HCT116 (cell line): ENCODE measurements at regions not wholly inside any gene's neighbourhood (a gene's known extent, or its start where the extent isn't known, plus 50 kb on each side); places are given as distances from the start of the nearest gene placed in this dataset.

Experiments used
- ATAC-seq: fragments of 200-7000 bp; cut with Tn5 transposase; 2 replicates; pipeline ENCODE4 v1.9.1; 2020; ENCODE audit warnings: mild to moderate bottlenecking, moderate library complexity
- BruUV-seq: library from RNA; stranded (reverse); fragments of 400-500 nt; replicated peaks from 2 replicates; lab custom pipeline; 2021; lab: Mats Ljungman, UMichigan
- CTCF ChIA-PET: fragments of 300-600 bp; sonication (Branson Sonifier 250); formaldehyde crosslinking; loops from one replicate; lab custom pipeline; 2021; ENCODE audit warnings: antibody characterized with exemption; lab: Charles Lee
- POLR2A ChIA-PET: fragments of 300-600, 350-600 bp; sonication (Branson Sonifier 250); formaldehyde crosslinking; loops from one replicate; lab custom pipeline; 2021; ENCODE audit warnings: antibody characterized with exemption; lab: Charles Lee
- RAD21 ChIA-PET, 2 experiments: fragments of 300-600 bp; sonication (Branson Sonifier 250); formaldehyde crosslinking; loops; one replicate each; lab custom pipeline; 2023; ENCODE audit warnings: low total read pairs in 2 of 2; ENCODE audit not compliant: uncharacterized antibody in 2 of 2, unreplicated experiment in 2 of 2, low non-redundant PET in 1 of 2; lab: Charles Lee
- DNase-seq: peaks from one replicate; pipeline ENCODE4 v3.0.0-alpha.2; 2010; ENCODE audit warnings: low read depth, low spot score
- H2AFZ ChIP-seq: fragments of 200-600 bp; shearing (Covaris generic), sonication (generic); 2 replicates; pipeline ENCODE4 v1.6.1; 2017; ENCODE audit warnings: low read depth, mixed run types, mixed read lengths, antibody characterized with exemption, low read length; ENCODE audit not compliant: poor library complexity, severe bottlenecking
- H3K27ac ChIP-seq: 2 replicates; pipeline ENCODE4 v1.5.1; 2012; ENCODE audit warnings: low read depth, low read length
- H3K27me3 ChIP-seq: fragments of 200-600 bp; sonication (generic); 2 replicates; pipeline ENCODE4 v1.6.1; 2016; ENCODE audit warnings: mixed run types, low read length, mixed read lengths; ENCODE audit not compliant: insufficient read depth
- H3K36me3 ChIP-seq, 2 experiments: fragments of 200-500 bp in 1 of 2; fragments of 200-600 bp in 1 of 2; sonication (Bioruptor generic) in 1 of 2; sonication (generic) in 1 of 2; 2 replicates each; pipeline versions ENCODE4 v1.5.1 to v1.6.1; 2014 to 2016; ENCODE audit warnings: low read length in 2 of 2, inconsistent platforms in 1 of 2, mixed read lengths in 1 of 2, mixed run types in 1 of 2; ENCODE audit not compliant: insufficient read depth in 2 of 2, control insufficient read depth in 1 of 2
- H3K4me1 ChIP-seq, 2 experiments: fragments of 200-600 bp in 1 of 2; sonication (generic) in 1 of 2; 2 replicates each; pipeline versions ENCODE4 v1.5.1 to v1.6.1; 2012 to 2017; ENCODE audit warnings: low read length in 2 of 2, inconsistent platforms in 1 of 2, mild to moderate bottlenecking in 1 of 2, mixed read lengths in 1 of 2, mixed run types in 1 of 2, moderate library complexity in 1 of 2; ENCODE audit not compliant: insufficient read depth in 2 of 2, control insufficient read depth in 1 of 2
- H3K4me2 ChIP-seq: fragments of 200-600 bp; sonication (generic); 2 replicates; pipeline ENCODE4 v1.6.1; 2017; ENCODE audit warnings: mixed run types, low read length, mixed read lengths
- H3K4me3 ChIP-seq, 2 experiments: fragments of 200-600 bp in 1 of 2; sonication (generic) in 1 of 2; replicated peaks in 1 of 2; 2 replicates each; pipeline ENCODE4 v1.5.1; 2011 to 2016; ENCODE audit warnings: low read length in 2 of 2, control low read depth in 1 of 2, low read depth in 1 of 2, mild to moderate bottlenecking in 1 of 2, mixed read lengths in 1 of 2, mixed run types in 1 of 2
- H3K79me2 ChIP-seq: fragments of 200-600 bp; sonication (generic); 2 replicates; pipeline ENCODE4 v1.6.1; 2017; ENCODE audit warnings: mild to moderate bottlenecking, mixed run types, low read length, moderate library complexity, mixed read lengths; ENCODE audit not compliant: insufficient read depth
- H3K9ac ChIP-seq: fragments of 200-600 bp; sonication (generic); 2 replicates; pipeline ENCODE4 v1.6.1; 2016; ENCODE audit warnings: low read length, mixed read lengths
- H3K9me2 ChIP-seq: fragments of 200-600 bp; sonication (generic), shearing (Covaris generic); 2 replicates; pipeline ENCODE4 v1.6.1; 2017; ENCODE audit warnings: mixed run types, mild to moderate bottlenecking, moderate library complexity; ENCODE audit not compliant: insufficient read depth
- H3K9me3 ChIP-seq, 2 experiments: fragments of 200-500 bp in 1 of 2; fragments of 200-600 bp in 1 of 2; sonication (Bioruptor generic) in 1 of 2; sonication (generic) in 1 of 2; 2 replicates each; pipeline ENCODE4 v1.6.1; 2014 to 2017; ENCODE audit warnings: low read length in 2 of 2, mixed read lengths in 2 of 2, inconsistent platforms in 1 of 2, low read depth in 1 of 2, mild to moderate bottlenecking in 1 of 2, mixed run types in 1 of 2, moderate library complexity in 1 of 2; ENCODE audit not compliant: control insufficient read depth in 1 of 2, insufficient read depth in 1 of 2
- H4K20me1 ChIP-seq: fragments of 200-600 bp; sonication (generic), shearing (Covaris generic); 2 replicates; pipeline ENCODE4 v1.6.1; 2017; ENCODE audit warnings: mixed run types, mild to moderate bottlenecking, moderate library complexity; ENCODE audit not compliant: insufficient read depth
- ATF3 ChIP-seq: IDR thresholded peaks from 2 replicates; pipeline ENCODE4 v1.6.1; 2012
- CBX3 ChIP-seq: IDR thresholded peaks from 2 replicates; pipeline ENCODE4 v1.6.1; 2012; ENCODE audit warnings: low read depth
- CEBPB ChIP-seq: IDR thresholded peaks from 2 replicates; pipeline ENCODE4 v1.6.1; 2012; ENCODE audit warnings: low read depth
- CTCF ChIP-seq, 3 experiments: fragments of 200-600 bp in 1 of 3; sonication (generic) in 1 of 3; IDR thresholded peaks in 2 of 3; conservative IDR thresholded peaks in 1 of 3; 2 replicates each; pipeline ENCODE4 v1.5.1; 2012 to 2017; ENCODE audit warnings: low read depth in 2 of 3, low read length in 2 of 3, antibody characterized with exemption in 1 of 3, borderline replicate concordance in 1 of 3, control low read depth in 1 of 3, mild to moderate bottlenecking in 1 of 3, mixed read lengths in 1 of 3, mixed run types in 1 of 3, moderate library complexity in 1 of 3; ENCODE audit not compliant: insufficient read depth in 1 of 3
- EGR1 ChIP-seq: IDR thresholded peaks from 2 replicates; pipeline ENCODE4 v1.6.1; 2012; ENCODE audit warnings: low read depth
- ELF1 ChIP-seq: IDR thresholded peaks from 2 replicates; pipeline ENCODE4 v1.6.1; 2012; ENCODE audit warnings: low read depth, borderline replicate concordance
- EZH2 ChIP-seq: fragments of 200-600 bp; sonication (generic); IDR thresholded peaks from 2 replicates; pipeline ENCODE4 v1.6.1; 2017; ENCODE audit warnings: antibody characterized with exemption, mixed run types
- FOSL1 ChIP-seq: IDR thresholded peaks from 2 replicates; pipeline ENCODE4 v1.6.1; 2012; ENCODE audit warnings: low read depth
- JUND ChIP-seq: IDR thresholded peaks from 2 replicates; pipeline ENCODE4 v1.6.1; 2012
- POLR2AphosphoS5 ChIP-seq: IDR thresholded peaks from 2 replicates; pipeline ENCODE4 v1.6.1; 2011; ENCODE audit warnings: mild to moderate bottlenecking, low read depth, low read length, moderate library complexity
- RAD21 ChIP-seq: IDR thresholded peaks from 2 replicates; pipeline ENCODE4 v1.6.1; 2012; ENCODE audit warnings: low read depth, mild to moderate bottlenecking
- SIN3A ChIP-seq: IDR thresholded peaks from 2 replicates; pipeline ENCODE4 v1.6.1; 2012; ENCODE audit warnings: low read depth
- SP1 ChIP-seq: IDR thresholded peaks from 2 replicates; pipeline ENCODE4 v1.6.1; 2012; ENCODE audit warnings: low read depth
- TCF7L2 ChIP-seq: IDR thresholded peaks from 2 replicates; pipeline ENCODE4 v1.7.0; 2011; ENCODE audit warnings: borderline replicate concordance, inconsistent platforms; ENCODE audit not compliant: insufficient read depth, insufficient read length; ENCODE audit errors: extremely low read depth
- YY1 ChIP-seq: IDR thresholded peaks from 2 replicates; pipeline ENCODE4 v1.6.1; 2011; ENCODE audit warnings: low read length, low read depth, moderate library complexity, mild to moderate bottlenecking; ENCODE audit not compliant: insufficient replicate concordance; ENCODE audit errors: extremely low read depth
- ZBTB33 ChIP-seq: IDR thresholded peaks from 2 replicates; pipeline ENCODE4 v1.6.1; 2011; ENCODE audit warnings: mild to moderate bottlenecking, low read length, moderate library complexity; ENCODE audit not compliant: insufficient replicate concordance; ENCODE audit errors: extremely low read depth
- ZNF274 ChIP-seq: fragments of 200-500 bp; sonication (Bioruptor generic); IDR thresholded peaks from 2 replicates; pipeline ENCODE4 v1.6.1; 2014; ENCODE audit warnings: mild to moderate bottlenecking, low read depth, low read length, inconsistent platforms
- intact Hi-C: fragments of 100-400 bp; cut with micrococcal nuclease; formaldehyde crosslinking; loops from 2 replicates; pipeline ENCODE4 v1.10.0; 2022
- TF ChIP-seq, protein P1 (sequence below): IDR thresholded peaks from 2 replicates; pipeline ENCODE4 v1.6.1; 2012

DNA sequence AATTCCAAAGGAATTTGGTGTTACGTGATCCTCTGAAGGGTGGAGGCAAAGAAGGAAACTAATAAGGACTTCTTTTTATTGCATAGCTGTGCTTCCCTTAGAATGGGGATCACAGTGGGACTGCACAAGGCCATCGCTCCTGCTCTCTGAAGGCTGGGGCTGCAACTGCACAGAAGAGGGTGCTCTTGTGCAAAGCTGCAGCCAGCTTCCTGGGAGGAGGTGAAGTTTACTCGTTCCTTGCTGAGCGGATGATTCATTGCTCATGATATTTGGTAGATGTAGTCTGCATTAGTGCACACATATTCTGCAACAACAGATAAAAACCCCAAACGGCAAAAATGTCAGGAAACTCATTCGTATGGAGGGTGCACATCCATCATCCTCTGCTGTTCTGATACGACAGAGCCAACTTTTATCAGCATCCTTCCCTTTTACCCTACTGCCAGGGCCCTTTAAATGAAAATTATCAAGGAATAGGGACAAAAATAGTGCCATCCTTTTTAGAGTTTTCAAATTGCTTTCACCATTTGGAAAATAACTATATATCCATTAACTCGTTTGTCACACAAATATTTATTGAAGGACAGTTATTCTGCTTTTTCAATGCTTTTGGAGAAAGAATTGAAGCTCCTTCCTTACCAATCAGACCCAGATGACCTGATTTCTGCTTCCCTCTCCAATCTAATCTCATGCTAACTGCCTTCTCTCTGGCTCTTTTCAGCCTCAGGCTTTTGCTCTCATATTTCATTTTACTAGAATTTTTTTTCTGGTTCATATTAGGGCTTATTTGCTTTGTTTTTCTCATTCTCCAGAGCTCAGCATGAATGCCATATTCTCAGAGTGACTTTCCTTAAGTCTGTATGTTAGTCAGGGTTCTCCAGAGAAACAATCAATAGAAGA lies 263.6 kb downstream of the DUSP10 start:
- Histone ChIP-seq H3K9ac (no peak overlapping the region), H3K4me2 (peak overlapping the region; percentile 26), H3K4me3 (no peak overlapping the region), H3K9me2 (no peaks in the 10 kb centered on the region), H2AFZ (peak overlapping the region; percentile 82), H3K9me3 (no peaks in the 10 kb centered on the region), H3K27ac (no peak overlapping the region), H3K27me3 (no peaks in the 10 kb centered on the region), H3K36me3 (no peaks in the 10 kb centered on the region), H3K79me2 (no peaks in the 10 kb centered on the region), H3K4me1 (peaks cover 0 to 6% of the 10 kb centered on the region in 2 experiments; a peak in 2 of 4 replicates), H4K20me1 (no peaks in the 10 kb centered on the region)
- ChIA-PET POLR2A (no interaction called here), RAD21 (interaction anchor here (0.8 to 2.1 kb wide), 3 partner anchors 531 to 977 kb away, joined by 3 to 6 read pairs (median 4); no protein-coding TSS in a partner anchor), CTCF (interaction anchor here (0.7 to 2.5 kb wide), 14 partner anchors 11 to 977 kb away, joined by 3 to 17 read pairs (median 3); no protein-coding TSS in a partner anchor)
- intact Hi-C loops: loop anchor here (1.0 to 5.0 kb wide), 4 partner anchors 379 to 977 kb away; no protein-coding TSS in a partner anchor
- BruUV-seq: no TSS peak
- DNase-seq: peak; percentile 47
- TF ChIP-seq CTCF (IDR thresholded peaks at IDR 0.05 in 2 of 3, conservative IDR thresholded peaks at IDR 0.05 in 1 of 3; ENCODE audit: borderline replicate concordance in 1 of 3, insufficient read depth in 1 of 3, low read depth in 2 of 3, low read length in 2 of 3): peak; percentile 62 to 76 (median 76); a peak in 5 of 6 replicates
- no peak for TF ChIP-seq SIN3A
- TF ChIP-seq ATF3: no peak
- TF ChIP-seq ZNF274: no peak
- no peak for TF ChIP-seq CEBPB
- no peak for TF ChIP-seq EGR1
- no peak for TF ChIP-seq JUND
- TF ChIP-seq ELF1: no peak
- TF ChIP-seq YY1: peak; percentile 36
- TF ChIP-seq CBX3: peak; percentile 48; the same call in 1 of the 2 replicates
- no peak for TF ChIP-seq ZBTB33
- TF ChIP-seq SP1: no peak
- no peak for TF ChIP-seq POLR2AphosphoS5
- peak; percentile 94 for TF ChIP-seq RAD21
- TF ChIP-seq, protein P1, sequence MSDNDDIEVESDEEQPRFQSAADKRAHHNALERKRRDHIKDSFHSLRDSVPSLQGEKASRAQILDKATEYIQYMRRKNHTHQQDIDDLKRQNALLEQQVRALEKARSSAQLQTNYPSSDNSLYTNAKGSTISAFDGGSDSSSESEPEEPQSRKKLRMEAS: no peak
- no peak for TF ChIP-seq TCF7L2
- no peak for TF ChIP-seq FOSL1
- TF ChIP-seq EZH2: no peak
- ATAC-seq: peak; percentile 100
